ENCODE measurements at regions not wholly inside any gene's neighbourhood (a gene's known extent, or its start where the extent isn't known, plus 50 kb on each side); places are given as distances from the start of the nearest gene placed in this dataset.
A peak's percentile ranks its signal among the peaks of the same experiment; 100 is the strongest.

DNA sequence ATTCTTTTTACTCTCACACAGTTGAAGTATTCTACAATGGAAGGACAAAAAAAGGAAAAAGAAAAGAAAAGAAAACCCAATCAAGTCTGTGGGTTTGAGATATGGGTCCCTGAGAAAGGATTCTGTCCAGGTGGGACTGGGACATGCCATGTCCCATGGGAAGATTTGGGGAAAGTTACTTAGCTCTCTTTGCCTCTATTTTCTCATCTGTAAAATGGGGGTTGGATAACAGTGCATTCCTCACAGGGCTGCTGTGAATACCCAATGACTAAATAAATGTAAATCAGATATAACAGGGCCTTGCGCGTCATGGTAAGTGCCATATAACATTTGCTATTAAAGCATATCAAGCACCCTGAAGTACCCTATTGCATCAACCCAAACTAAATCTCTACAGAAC lies 105.7 kb downstream of the CPN2 start:
- H3K9ac ChIP-seq (ENCODE audit: insufficient read depth, low read length, poor library complexity, severe bottlenecking): no peak overlapping the region
- no peak overlapping the region for H2AFZ ChIP-seq (ENCODE audit: insufficient read depth, low read depth, low read length, poor library complexity, severe bottlenecking)
- H3K4me1 Mint-ChIP-seq: peaks cover 14% of the 10 kb centered on the region
- H4K20me1 ChIP-seq (ENCODE audit: insufficient read depth, low read length): no peaks in the 10 kb centered on the region
- WGBS (ENCODE audit: insufficient coverage): 100% methylated on average over 2 of the region's 2 CpGs
- H3K9me3 ChIP-seq (replicated peaks in 1 of 2; ENCODE audit: control insufficient read depth in 1 of 2, insufficient read depth in 1 of 2, low read length in 2 of 2): no peaks in the 10 kb centered on the region
- no peak overlapping the region for H3K4me3 ChIP-seq (replicated peaks in 1 of 3; ENCODE audit: low read depth in 2 of 3, low read length in 3 of 3)
- no peak for DNase-seq
- H3K27ac Mint-ChIP-seq: peak overlapping the region in 1 of 7 donors; percentile 13
- TF ChIP-seq, protein P1, sequence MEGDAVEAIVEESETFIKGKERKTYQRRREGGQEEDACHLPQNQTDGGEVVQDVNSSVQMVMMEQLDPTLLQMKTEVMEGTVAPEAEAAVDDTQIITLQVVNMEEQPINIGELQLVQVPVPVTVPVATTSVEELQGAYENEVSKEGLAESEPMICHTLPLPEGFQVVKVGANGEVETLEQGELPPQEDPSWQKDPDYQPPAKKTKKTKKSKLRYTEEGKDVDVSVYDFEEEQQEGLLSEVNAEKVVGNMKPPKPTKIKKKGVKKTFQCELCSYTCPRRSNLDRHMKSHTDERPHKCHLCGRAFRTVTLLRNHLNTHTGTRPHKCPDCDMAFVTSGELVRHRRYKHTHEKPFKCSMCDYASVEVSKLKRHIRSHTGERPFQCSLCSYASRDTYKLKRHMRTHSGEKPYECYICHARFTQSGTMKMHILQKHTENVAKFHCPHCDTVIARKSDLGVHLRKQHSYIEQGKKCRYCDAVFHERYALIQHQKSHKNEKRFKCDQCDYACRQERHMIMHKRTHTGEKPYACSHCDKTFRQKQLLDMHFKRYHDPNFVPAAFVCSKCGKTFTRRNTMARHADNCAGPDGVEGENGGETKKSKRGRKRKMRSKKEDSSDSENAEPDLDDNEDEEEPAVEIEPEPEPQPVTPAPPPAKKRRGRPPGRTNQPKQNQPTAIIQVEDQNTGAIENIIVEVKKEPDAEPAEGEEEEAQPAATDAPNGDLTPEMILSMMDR (IDR thresholded peaks at IDR 0.05): no peak
- H3K4me3 Mint-ChIP-seq: no peak overlapping the region
- H3K79me2 ChIP-seq (ENCODE audit: insufficient read depth, low read length): no peaks in the 10 kb centered on the region
- intact Hi-C loops (cut with micrococcal nuclease): no loop called here
- H3K9me3 Mint-ChIP-seq: peaks cover 0 to 2% (median 0%) of the 10 kb centered on the region in 7 donors
- no peak overlapping the region for H3K27ac ChIP-seq (ENCODE audit: low read depth in 1 of 2, low read length in 2 of 2)
- H3K4me1 ChIP-seq (ENCODE audit: control insufficient read depth in 1 of 2, insufficient read depth in 2 of 2, low read length in 2 of 2): peaks cover 6 to 9% of the 10 kb centered on the region in 2 donors
- H3K4me2 ChIP-seq (replicated peaks; ENCODE audit: extremely low read depth, low read length, poor library complexity, severe bottlenecking): no peak overlapping the region
- no peaks in the 10 kb centered on the region for H3K27me3 ChIP-seq (ENCODE audit: control insufficient read depth in 2 of 2, insufficient read depth in 2 of 2, low read length in 2 of 2)
- no peaks in the 10 kb centered on the region for H3K36me3 Mint-ChIP-seq
- H3K36me3 ChIP-seq (replicated peaks in 1 of 2; ENCODE audit: control insufficient read depth in 1 of 2, insufficient read depth in 2 of 2, low read length in 2 of 2): no peaks in the 10 kb centered on the region
- peaks cover 7 to 25% (median 15%) of the 10 kb centered on the region in 3 donors for H3K27me3 Mint-ChIP-seq (ENCODE audit: low read depth in 3 of 3)

DNA sequence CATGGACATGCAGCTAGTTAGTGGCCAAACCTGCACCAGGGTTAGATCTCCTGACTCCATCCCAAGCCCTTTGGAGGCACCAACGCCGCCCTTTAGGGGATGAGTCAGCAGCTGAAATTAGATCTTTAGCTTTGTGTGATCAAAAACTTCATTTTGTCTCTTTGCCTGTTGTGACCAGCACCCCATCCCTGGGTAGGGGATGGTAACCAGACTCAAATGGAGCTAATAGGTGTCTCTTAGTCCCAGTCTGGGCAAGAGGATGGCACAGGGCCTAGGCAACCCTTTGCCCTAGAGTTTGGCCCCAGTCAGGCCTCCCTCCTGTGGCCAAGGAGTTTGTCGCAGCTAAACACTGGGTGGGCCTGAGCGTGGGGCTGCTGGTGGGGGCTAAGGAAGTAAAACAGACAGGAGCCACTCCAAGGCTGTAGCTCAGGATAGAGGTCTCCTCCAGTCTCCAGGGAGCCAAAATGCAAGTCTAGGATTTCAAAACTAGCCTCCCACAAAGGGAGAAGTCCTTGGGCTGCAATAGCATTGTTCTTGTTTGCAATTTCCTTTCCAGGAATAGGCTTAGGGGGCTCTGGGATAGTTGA lies 105.1 kb downstream of the CPN2 start:
- TF ChIP-seq, protein P1 (IDR thresholded peaks at IDR 0.05): no peak
- intact Hi-C loops (cut with micrococcal nuclease): no loop called here
- Histone ChIP-seq H3K79me2 (ENCODE audit: insufficient read depth, low read length) (no peaks in the 10 kb centered on the region), H3K4me2 (replicated peaks; ENCODE audit: extremely low read depth, low read length, poor library complexity, severe bottlenecking) (no peak overlapping the region), H2AFZ (ENCODE audit: insufficient read depth, low read depth, low read length, poor library complexity, severe bottlenecking) (no peak overlapping the region), H4K20me1 (ENCODE audit: insufficient read depth, low read length) (no peaks in the 10 kb centered on the region), H3K4me1 (ENCODE audit: control insufficient read depth in 1 of 2, insufficient read depth in 2 of 2, low read length in 2 of 2) (peaks cover 6 to 9% of the 10 kb centered on the region in 2 donors), H3K27me3 (ENCODE audit: control insufficient read depth in 2 of 2, insufficient read depth in 2 of 2, low read length in 2 of 2) (peaks cover 0 to 2% of the 10 kb centered on the region in 2 donors), H3K27ac (ENCODE audit: low read depth in 1 of 2, low read length in 2 of 2) (no peak overlapping the region), H3K9me3 (replicated peaks in 1 of 2; ENCODE audit: control insufficient read depth in 1 of 2, insufficient read depth in 1 of 2, low read length in 2 of 2) (no peaks in the 10 kb centered on the region), H3K36me3 (replicated peaks in 1 of 2; ENCODE audit: control insufficient read depth in 1 of 2, insufficient read depth in 2 of 2, low read length in 2 of 2) (no peaks in the 10 kb centered on the region), H3K9ac (ENCODE audit: insufficient read depth, low read length, poor library complexity, severe bottlenecking) (no peak overlapping the region), H3K4me3 (replicated peaks in 1 of 3; ENCODE audit: low read depth in 2 of 3, low read length in 3 of 3) (no peak overlapping the region)
- no peak for DNase-seq
- Mint-ChIP-seq H3K36me3 (no peaks in the 10 kb centered on the region), H3K9me3 (peaks cover 0 to 2% (median 0%) of the 10 kb centered on the region in 7 donors), H3K4me3 (no peak overlapping the region), H3K27ac (no peak overlapping the region), H3K4me1 (peaks cover 19% of the 10 kb centered on the region), H3K27me3 (ENCODE audit: low read depth in 3 of 3) (peaks cover 9 to 30% (median 18%) of the 10 kb centered on the region in 3 donors)
- 30% methylated on average over 2 of the region's 4 CpGs for WGBS (ENCODE audit: insufficient coverage)
